Tibial nerve (tissue), 4 donors: ENCODE measurements at regions not wholly inside any gene's neighbourhood (a gene's known extent, or its start where the extent isn't known, plus 50 kb on each side); places are given as distances from the start of the nearest gene placed in this dataset.

Experiments
- CTCF ChIP-seq, 5 experiments: fragments of 200-600 bp in 3 of 5; fragments of 450-650 bp in 2 of 5; sonication (generic) in 3 of 5; IDR thresholded peaks; one replicate each; pipeline ENCODE4 v1.5.1; 2016 to 2019; ENCODE audit warnings: antibody characterized with exemption in 5 of 5, mild to moderate bottlenecking in 3 of 5, moderate library complexity in 2 of 5
- EP300 ChIP-seq, 2 donors: sonication (generic); formaldehyde crosslinking; IDR thresholded peaks; one replicate each; pipeline ENCODE4 v1.6.1; 2017; ENCODE audit warnings: antibody characterized with exemption in 2 of 2, mild to moderate bottlenecking in 1 of 2
- POLR2A ChIP-seq, 2 donors: fragments of 450-650 bp; IDR thresholded peaks; one replicate each; pipeline ENCODE4 v1.6.1; 2017; ENCODE audit warnings: antibody characterized with exemption in 2 of 2, mild to moderate bottlenecking in 2 of 2, moderate library complexity in 2 of 2

- TF ChIP-seq CTCF (IDR thresholded peaks at IDR 0.05) (no peak), POLR2A (IDR thresholded peaks at IDR 0.05) (no peak), EP300 (IDR thresholded peaks at IDR 0.05) (no peak)
Observed at GRCh38 chr12:128180166-128180565, 86.8 kb upstream of the TMEM132C start.
